ENCODE measurements at regions not wholly inside any gene's neighbourhood (a gene's known extent, or its start where the extent isn't known, plus 50 kb on each side); places are given as distances from the start of the nearest gene placed in this dataset.
"Not testable (repeated sequence)": the region's sequence is repeated elsewhere in the genome, so short reads cannot be mapped to it uniquely, and the experiment has no call there.

DNA sequence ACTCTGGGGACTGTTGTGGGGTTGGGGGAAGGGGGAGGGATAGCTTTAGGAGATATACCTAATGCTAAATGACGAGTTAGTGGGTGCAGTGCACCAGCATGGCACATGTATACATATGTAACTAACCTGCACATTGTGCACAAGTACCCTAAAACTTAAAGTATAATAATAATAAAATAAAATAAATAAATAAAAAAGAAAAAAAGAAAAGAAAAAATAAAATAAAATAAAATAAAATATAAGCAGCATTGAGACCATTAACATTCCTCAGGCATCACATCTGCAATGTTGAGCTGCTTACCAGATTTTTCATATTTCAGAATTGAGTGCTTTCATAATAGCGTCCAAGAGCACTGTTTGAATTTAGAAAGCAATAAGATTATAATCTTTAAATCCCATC is 263.2 kb upstream of the GJE1 start:
- DNase-seq = not testable (repeated sequence)

- DNase-seq = no peak
Measured at GRCh38 chr6:141867767-141868166, 265.0 kb upstream of the GJE1 start.

- no peak for DNase-seq
Measured at GRCh38 chr6:141866731-141867497, 265.8 kb upstream of the GJE1 start.

GRCh38 chr6:141851063-141851462 is 281.7 kb upstream of the GJE1 start:
- DNase-seq = no peak

DNA sequence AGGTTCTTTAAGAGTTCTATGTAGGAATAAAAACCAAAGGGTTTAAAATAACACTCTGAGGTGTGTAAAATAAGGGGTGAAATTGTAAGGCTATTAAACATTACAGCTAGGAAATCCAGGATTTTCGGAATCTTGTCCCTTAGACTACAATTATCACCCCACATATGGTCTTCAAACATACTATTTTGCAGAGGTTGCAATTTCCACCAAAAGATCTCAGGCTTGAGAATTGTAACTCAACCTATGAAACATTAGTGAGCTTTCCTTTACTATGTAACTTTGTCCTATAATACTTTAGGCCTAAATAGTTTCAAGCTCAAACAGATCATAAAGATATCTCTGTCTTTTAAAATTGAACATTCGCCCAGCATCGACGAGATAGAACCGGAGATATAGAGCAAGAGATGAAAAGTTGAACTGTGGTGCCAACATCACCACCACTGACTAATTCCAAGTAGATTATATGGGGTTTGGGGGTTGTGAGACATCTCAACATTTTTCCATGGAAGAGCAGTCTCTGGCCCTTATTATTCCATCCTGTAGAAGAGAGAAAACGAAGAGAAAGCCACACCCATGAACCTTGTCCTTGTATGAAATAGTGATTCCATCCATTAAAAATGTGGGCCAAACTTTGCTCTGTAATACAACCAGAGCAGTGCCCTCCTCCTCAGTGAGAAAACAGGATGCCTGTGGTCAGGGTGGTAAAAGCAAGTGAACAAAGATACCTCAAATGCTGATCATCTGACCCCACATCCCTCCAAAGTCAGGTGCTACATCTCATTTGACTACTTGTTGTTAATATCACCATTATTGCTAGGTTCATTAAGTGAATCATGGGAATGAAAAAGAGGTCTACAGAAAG is 284.5 kb upstream of the GJE1 start:
- no peak for DNase-seq

DNA sequence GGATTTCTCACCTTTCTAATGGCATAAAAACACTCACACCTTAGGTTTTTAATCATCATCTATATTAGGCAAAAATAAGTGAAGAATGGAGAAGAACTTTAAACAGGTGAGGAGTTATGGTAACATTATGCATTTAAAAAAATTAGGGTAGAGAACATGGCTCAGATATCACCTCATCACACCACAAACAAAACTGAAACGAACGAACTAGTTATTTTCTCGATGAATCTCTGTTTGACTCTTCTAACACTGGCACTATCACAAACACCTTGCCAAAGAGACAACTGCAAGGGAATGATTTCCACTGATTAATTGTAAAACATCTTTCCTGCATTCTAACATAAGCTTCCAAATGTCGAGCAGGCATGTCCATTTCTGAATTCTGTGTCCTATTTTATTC is 286.1 kb upstream of the GJE1 start:
- no peak for DNase-seq

- DNase-seq = no peak
Measured at GRCh38 chr6:141843178-141843834, 289.4 kb upstream of the GJE1 start.

DNA sequence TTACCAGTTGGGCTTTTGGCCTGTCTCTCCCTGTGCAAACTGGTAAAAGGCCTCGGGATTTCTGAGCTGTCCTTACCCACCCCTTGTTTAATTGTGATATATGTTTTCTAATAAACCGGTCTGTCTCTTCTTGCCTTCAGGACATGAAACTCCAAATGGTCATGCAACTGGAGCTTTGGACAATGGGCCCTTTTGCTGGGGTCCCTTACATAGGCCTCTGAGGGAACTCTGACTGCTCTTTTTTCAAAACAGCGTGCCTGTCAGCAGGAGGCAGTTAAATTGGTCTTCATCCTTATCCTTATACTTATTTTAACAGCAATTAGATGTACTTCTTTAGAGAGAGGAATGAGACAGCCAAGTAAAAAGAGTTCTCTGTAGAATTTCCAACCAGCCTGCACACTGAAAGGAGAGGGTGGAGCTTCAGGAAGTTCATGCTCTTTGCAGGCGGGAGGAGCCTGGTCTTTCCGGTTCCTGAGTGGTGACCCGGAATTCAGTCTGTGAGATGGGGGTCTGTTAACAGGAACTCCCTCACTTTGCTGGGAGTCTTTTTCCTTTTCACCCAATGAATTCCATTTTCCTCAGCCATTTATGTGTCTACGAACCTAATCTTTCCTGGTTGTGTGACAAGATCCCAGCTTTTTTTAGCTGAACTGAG is 299.6 kb upstream of the GJE1 start:
- DNase-seq = no peak

- DNase-seq = no peak
Measured at GRCh38 chr6:141830530-141830929, 302.2 kb upstream of the GJE1 start.

DNA sequence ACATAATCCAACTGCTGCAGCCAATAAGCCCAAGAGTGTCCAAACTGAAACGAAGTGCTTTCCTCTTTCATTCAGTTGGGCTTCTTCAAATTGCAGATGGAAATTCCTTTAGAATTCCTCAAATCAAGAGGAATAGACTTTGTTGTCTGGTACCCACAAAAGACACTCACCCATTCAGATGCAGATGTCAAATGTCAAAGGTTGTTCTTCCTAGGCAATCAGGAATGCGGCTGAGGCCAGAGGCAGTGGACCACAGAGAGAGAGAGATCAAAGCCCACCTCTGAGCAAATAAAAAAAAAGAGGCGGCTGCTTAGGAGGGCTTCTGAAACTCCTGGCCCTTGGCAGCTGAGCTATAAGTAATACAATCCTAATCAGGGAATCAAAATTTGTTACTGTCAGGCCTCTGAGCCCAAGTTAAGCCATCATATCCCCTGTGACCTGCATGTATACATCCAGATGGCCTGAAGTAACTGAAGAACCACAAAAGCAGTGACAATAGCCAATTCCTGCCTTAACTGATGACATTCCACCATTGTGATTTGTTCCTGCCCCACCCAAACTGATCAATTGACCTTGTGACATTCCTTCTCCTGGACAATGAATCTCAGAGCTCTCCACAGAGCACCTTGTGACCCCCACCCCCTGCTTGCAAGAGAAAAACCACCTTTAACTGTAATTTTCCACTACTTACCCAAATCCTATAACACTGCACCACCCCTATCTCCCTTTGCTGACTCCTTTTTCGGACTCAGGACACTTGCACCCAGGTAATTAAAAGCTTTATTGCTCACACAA is 303.0 kb upstream of the GJE1 start:
- DNase-seq = no peak

DNA sequence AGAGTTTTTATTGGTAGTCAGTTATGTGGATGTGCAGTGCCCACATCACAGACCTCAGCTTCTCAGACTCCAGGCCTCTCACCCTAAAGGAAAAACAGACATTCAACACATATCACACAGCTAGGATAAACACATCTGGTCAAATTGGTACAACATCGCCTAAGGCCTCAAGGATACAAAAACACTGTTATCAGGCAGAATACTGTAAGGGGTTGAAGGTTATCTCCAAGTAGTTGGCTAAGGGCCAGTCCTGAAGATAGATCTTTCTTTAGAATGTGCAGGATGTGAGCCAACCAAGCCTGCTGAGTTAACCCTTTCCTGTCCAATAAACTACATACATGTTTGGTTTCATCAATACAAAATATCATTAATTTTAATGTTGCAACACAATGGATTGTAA is 308.4 kb upstream of the GJE1 start:
- DNase-seq = no peak

GRCh38 chr6:141815039-141815438 is 317.7 kb upstream of the GJE1 start:
- DNase-seq = not testable (repeated sequence)

- no peak for DNase-seq
Measured at GRCh38 chr6:141809901-141810300, 322.8 kb upstream of the GJE1 start.

GRCh38 chr6:141808662-141809061 is 324.1 kb upstream of the GJE1 start:
- DNase-seq = no peak

GRCh38 chr6:141800973-141801372 is 331.8 kb upstream of the GJE1 start:
- DNase-seq = not testable (repeated sequence)

GRCh38 chr6:141790921-141791320 is 341.8 kb upstream of the GJE1 start:
- no peak for DNase-seq

DNA sequence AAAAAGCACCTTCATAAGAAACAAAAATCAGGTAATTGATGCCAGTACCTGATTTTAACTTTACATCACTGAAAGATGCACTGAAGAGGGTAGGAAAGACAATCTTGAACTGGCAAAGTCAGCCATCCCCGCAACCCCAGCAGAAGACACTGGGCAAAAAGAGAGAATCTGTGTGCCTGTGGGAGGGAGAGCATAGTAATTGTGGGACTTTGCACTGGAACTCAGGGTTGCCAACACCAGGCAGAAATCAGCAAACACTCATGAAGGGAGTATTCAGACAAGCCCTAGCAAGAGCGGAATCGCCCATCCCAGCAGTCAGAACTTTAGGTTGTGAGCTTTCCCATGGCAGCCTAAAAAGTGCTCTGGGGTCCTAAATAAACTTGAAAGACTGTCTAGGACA is 344.6 kb upstream of the GJE1 start:
- no peak for DNase-seq

DNA sequence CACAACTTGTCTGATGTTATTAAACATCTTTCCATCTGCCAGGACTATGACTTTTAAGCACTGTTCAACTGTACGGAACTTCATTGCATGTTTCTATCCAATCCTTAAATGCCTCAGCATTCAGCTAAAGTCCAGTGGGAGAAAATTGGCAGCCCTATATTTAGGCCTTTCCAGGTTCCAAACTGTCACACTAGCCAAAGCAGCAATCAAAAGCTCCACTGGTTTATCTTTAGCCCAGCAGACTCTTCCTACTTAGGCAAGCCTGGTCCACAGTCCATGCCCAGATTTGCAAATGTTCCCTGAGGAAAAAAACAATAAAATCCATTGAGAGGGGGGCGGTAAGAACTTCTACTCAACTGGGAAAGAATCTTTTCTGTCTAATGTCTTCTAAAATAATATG is 349.1 kb upstream of the GJE1 start:
- DNase-seq = no peak

GRCh38 chr6:141780296-141780695 is 352.4 kb upstream of the GJE1 start:
- no peak for DNase-seq

DNA sequence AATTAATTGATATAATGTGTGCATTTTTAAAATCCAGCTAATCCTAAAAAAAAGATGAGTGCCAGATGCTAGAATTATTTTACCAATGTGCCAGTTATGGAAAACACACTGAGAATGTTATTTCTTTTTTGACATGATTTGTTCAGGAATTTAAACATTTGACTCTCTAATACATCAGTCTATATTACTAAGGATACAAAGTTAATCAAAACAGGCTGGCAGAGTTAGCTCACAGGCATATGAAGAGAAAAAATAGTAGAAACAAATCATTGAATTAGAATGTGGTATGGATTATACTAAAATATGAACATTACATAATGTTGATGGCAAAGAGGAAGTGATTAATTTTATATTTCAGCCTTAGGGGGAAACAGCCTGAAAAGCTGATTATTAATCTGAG is 368.3 kb upstream of the GJE1 start:
- DNase-seq = no peak

- DNase-seq = no peak
Measured at GRCh38 chr6:141758430-141758829, 374.3 kb upstream of the GJE1 start.

DNA sequence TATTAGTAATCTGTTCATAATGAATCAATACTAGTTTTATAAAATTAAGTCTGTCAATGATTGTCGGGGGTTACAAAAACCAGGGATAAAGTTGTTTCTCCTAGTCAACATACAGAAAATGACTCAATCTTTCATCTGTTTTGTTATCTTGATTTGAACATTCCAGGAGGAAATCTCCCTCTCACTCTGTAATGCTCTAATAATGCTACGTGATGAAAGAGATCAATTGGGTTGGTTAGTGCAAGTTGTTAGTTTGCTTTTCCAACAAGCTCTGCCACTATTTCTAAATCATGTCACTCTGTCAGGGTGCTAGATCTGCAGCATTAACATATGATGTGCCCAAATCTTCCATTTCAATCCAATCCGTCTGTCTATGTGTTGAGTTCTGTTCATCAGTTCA is 379.5 kb upstream of the GJE1 start:
- DNase-seq = no peak

Measured in SIG-M5 (cell line).